GM12865 (cell line): ENCODE measurements at regions not wholly inside any gene's neighbourhood (a gene's known extent, or its start where the extent isn't known, plus 50 kb on each side); places are given as distances from the start of the nearest gene placed in this dataset.

ENCODE experiments used
- DNase-seq: peaks from one replicate; pipeline ENCODE4 v3.0.0; 2010; ENCODE audit warnings: low read depth
- H3K4me3 ChIP-seq: 2 replicates; pipeline ENCODE4 v1.5.1; 2011; ENCODE audit warnings: mild to moderate bottlenecking, low read depth, low read length, control low read depth
- TF ChIP-seq, protein P1 (sequence below): IDR thresholded peaks from 2 replicates; pipeline ENCODE4 v1.5.1; 2011; ENCODE audit warnings: low read length, control low read depth, low read depth, inconsistent platforms; ENCODE audit not compliant: insufficient read depth; ENCODE audit errors: missing control alignments

DNA sequence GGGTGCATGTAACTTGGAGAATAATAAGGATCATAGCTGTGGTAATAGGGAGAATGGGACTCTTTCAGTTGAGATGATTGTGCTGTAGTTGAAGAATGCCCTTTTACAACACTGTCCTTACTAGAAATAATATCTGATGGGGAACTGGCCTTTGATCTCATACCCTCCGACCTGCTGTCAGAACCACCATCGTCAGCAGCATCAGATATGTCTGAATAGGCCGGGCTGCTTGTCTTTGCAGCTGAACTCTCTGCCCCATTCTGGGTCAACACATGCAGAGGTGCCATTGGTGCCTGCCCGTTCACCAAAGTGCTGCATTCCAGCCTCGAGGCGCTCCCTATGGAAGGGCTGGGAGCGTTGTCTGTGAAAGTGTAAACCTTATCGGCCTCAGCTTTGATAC, 99.1 kb downstream of the ZNF608 start:
- TF ChIP-seq, protein P1, sequence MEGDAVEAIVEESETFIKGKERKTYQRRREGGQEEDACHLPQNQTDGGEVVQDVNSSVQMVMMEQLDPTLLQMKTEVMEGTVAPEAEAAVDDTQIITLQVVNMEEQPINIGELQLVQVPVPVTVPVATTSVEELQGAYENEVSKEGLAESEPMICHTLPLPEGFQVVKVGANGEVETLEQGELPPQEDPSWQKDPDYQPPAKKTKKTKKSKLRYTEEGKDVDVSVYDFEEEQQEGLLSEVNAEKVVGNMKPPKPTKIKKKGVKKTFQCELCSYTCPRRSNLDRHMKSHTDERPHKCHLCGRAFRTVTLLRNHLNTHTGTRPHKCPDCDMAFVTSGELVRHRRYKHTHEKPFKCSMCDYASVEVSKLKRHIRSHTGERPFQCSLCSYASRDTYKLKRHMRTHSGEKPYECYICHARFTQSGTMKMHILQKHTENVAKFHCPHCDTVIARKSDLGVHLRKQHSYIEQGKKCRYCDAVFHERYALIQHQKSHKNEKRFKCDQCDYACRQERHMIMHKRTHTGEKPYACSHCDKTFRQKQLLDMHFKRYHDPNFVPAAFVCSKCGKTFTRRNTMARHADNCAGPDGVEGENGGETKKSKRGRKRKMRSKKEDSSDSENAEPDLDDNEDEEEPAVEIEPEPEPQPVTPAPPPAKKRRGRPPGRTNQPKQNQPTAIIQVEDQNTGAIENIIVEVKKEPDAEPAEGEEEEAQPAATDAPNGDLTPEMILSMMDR = no peak
- H3K4me3 ChIP-seq = no peak overlapping the region
- no peak for DNase-seq

DNA sequence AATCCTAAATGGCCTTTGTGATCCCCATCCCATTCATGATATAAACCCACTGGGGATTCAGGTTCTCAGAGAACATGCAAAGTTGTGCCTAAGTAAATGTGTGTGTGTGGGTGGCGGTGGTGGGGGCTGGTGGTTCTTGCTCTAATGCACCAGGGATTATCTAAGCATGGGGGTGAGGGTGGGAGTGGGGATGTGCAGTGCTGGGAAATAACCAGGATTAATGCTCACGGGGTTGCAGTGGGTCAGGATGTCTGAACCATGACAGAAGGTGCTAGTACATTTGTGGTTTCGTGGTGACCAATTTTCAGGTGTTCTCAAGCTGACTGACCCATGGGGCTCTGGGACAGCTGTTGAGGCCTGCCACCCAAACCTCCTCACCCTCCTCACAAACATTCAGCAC, 101.0 kb downstream of the ZNF608 start:
- TF ChIP-seq, protein P1 = no peak
- DNase-seq = peak; percentile 76
- no peak overlapping the region for H3K4me3 ChIP-seq

DNA sequence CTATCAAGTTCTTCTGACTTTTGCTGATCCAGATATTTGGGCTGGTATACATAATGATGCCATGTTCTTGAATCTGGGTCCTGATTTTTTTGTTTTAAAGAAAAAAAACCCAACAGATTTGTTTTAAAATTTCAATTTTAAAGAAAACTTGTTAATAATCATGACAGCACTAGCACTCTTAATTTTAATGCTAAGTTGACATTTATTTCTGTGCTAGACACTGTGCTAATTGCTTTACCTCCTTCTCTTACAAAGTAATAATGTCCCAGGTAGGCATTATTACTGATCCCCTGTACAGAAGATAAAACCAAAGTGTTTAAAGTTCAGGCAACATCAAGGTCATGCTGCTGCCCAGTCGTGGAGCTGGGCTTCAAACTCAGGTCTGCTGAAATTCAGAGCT, 101.9 kb downstream of the ZNF608 start:
- no peak for DNase-seq
- TF ChIP-seq, protein P1 = no peak
- no peak overlapping the region for H3K4me3 ChIP-seq

DNA sequence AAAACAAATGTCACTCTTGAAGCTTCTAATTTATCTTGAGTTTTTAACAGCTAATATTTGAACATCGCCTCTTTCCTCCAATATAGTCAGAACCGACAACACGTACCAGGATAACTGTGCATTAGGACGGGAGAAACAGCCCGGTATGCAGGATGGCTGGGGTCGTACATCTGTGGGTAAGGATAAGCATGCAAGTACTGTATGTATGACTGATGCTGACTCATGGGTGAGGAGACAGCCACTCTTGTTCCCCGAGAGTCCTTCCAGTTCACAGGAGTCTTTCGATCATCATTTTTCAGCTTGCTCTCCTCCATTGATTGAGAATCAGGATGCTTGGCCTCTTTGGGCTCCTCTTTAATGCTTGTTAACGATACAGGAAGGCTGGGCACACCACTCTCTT, 102.3 kb downstream of the ZNF608 start:
- DNase-seq = no peak
- no peak overlapping the region for H3K4me3 ChIP-seq
- TF ChIP-seq, protein P1 = no peak

DNA sequence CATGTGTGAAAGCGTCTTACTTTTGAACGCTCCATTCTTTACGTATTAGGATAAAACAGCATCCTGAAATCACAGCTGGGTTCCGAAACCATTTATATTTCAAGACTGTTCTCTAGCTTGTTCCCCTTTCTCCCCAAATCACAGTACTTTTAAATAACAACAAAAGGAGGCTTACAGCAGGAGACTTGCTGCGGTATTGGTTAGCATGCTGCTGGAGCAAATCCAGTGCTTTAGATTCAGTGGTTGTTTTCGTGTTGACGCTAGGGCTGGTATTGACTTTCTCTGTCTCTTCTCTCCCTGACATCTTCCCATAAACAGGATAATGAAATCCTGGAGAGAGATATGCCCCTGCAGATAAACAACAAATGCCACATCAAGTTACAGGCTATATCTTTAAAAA, 103.1 kb downstream of the ZNF608 start:
- TF ChIP-seq, protein P1 = no peak
- DNase-seq = no peak
- no peak overlapping the region for H3K4me3 ChIP-seq

DNA sequence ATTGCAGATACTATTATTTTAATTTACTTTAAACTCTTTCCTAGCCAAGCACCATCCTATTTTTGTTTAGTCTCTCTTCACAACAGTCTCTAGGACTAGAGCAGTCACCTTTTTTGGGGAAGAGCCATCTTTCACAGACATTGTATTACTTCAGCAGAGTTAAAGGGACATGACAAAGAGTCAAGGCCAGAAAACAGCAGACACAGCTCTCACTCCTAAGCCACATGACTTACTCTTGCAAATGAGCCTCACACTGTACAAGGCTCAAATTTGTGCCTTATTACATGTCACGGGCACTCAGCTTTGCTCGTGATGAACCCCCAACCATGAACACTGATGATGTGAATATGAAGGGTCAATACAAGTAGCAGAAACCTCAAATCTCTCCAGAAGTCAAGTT, 104.3 kb downstream of the ZNF608 start:
- no peak overlapping the region for H3K4me3 ChIP-seq
- TF ChIP-seq, protein P1 = no peak
- no peak for DNase-seq

DNA sequence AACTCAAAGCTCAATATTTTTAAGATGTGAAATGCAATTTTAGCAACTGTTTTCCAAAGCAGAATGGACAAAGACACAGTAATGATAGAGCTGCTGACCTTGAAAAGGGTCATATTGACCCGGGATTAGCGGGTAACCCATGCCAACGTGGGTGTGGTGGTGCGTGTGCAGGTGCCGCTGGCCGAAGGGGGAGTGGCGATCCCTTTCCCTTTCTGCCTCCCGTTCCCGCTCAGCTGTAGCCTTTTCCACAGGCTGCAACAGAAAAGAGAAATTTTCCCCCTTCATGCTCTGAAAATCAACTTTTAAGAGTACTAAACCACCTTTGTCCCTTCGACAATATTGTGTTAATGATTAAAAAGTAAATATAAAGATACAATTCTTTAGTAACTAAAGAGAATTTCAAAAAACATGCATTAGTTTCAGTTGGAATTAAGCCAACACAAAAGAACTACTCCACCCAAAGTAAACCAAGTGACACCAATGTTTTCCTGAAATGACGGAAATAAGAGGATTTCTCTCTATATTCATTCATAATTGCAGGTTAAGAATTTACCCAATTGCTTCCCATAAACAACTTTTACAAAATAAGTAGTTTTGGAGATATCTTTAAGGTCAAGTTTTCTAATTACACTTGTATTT, 105.2 kb downstream of the ZNF608 start:
- DNase-seq = no peak
- TF ChIP-seq, protein P1 = no peak
- no peak overlapping the region for H3K4me3 ChIP-seq
